IMR-90 (cell line): ENCODE measurements at regions not wholly inside any gene's neighbourhood (a gene's known extent, or its start where the extent isn't known, plus 50 kb on each side); places are given as distances from the start of the nearest gene placed in this dataset.

Experiments
- ATAC-seq: fragments of 200-7000 bp; cut with Tn5 transposase; 2 replicates; pipeline ENCODE4 v1.9.1; 2020; ENCODE audit warnings: low read depth, mild to moderate bottlenecking, moderate library complexity
- BruUV-seq: library from RNA; stranded (reverse); fragments of 400-500 nt; replicated peaks from 2 replicates; lab custom pipeline; 2021; lab: Mats Ljungman, UMichigan
- CTCF ChIA-PET: fragments of 300-600 bp; formaldehyde crosslinking; extraction: SDS; loops from one replicate; lab custom pipeline; 2021; ENCODE audit warnings: antibody characterized with exemption; lab: Yijun Ruan, JAX
- POLR2A ChIA-PET: fragments of 300-600 bp; sonication (Branson Sonifier 250); formaldehyde crosslinking; loops from one replicate; lab custom pipeline; 2022; ENCODE audit warnings: antibody characterized with exemption; ENCODE audit not compliant: unreplicated experiment; lab: Charles Lee
- DNase-seq: peaks from one replicate; pipeline ENCODE4 v3.0.0; 2013
- H2AFZ ChIP-seq: replicated peaks from 2 replicates; pipeline ENCODE3; 2013; ENCODE audit warnings: low read length, mild to moderate bottlenecking; ENCODE audit not compliant: poor library complexity
- H2AK5ac ChIP-seq: 2 replicates; pipeline ENCODE4 v1.6.1; 2013; ENCODE audit warnings: low read depth, low read length, inconsistent platforms
- H2AK9ac ChIP-seq: replicated peaks from 2 replicates; pipeline ENCODE3; 2013; ENCODE audit warnings: mild to moderate bottlenecking, low read depth, low read length, moderate library complexity; ENCODE audit not compliant: poor library complexity
- H2BK120ac ChIP-seq: 2 replicates; pipeline ENCODE4 v1.6.1; 2013; ENCODE audit warnings: low read depth, low read length, inconsistent platforms
- H2BK15ac ChIP-seq: 3 replicates; pipeline ENCODE4 v1.6.1; 2013; ENCODE audit warnings: low read depth, low read length, inconsistent platforms
- H2BK20ac ChIP-seq: 2 replicates; pipeline ENCODE4 v1.6.1; 2013; ENCODE audit warnings: low read depth, mild to moderate bottlenecking, inconsistent platforms, low read length, moderate library complexity
- H2BK5ac ChIP-seq: 2 replicates; pipeline ENCODE4 v1.6.1; 2013; ENCODE audit warnings: mild to moderate bottlenecking, low read depth, low read length, inconsistent platforms; ENCODE audit not compliant: poor library complexity, severe bottlenecking
- H3K14ac ChIP-seq: replicated peaks from 2 replicates; pipeline ENCODE4 v1.6.1; 2013; ENCODE audit warnings: low read depth, low read length, inconsistent platforms
- H3K18ac ChIP-seq: 2 replicates; pipeline ENCODE4 v1.6.1; 2013; ENCODE audit warnings: low read depth, low read length, control low read depth
- H3K23ac ChIP-seq: 2 replicates; pipeline ENCODE4 v1.6.1; 2013; ENCODE audit warnings: low read depth, low read length, inconsistent platforms
- H3K27ac ChIP-seq: 2 replicates; pipeline ENCODE4 v1.5.1; 2013; ENCODE audit warnings: mild to moderate bottlenecking, control low read depth, low read length; ENCODE audit not compliant: insufficient read depth
- H3K27me3 ChIP-seq: 2 replicates; pipeline ENCODE4 v1.6.1; 2013; ENCODE audit warnings: low read length; ENCODE audit not compliant: control insufficient read depth, insufficient read depth
- H3K36me3 ChIP-seq: 2 replicates; pipeline ENCODE4 v1.6.1; 2013; ENCODE audit warnings: low read length, mixed read lengths; ENCODE audit not compliant: control insufficient read depth, insufficient read depth
- H3K4ac ChIP-seq: 2 replicates; pipeline ENCODE4 v1.6.1; 2013; ENCODE audit warnings: low read depth, low read length, inconsistent platforms
- H3K4me1 ChIP-seq: 2 replicates; pipeline ENCODE4 v1.6.1; 2013; ENCODE audit warnings: low read length, mixed read lengths; ENCODE audit not compliant: control insufficient read depth, insufficient read depth
- H3K4me2 ChIP-seq: 2 replicates; pipeline ENCODE4 v1.6.1; 2013; ENCODE audit warnings: low read depth, mild to moderate bottlenecking, control low read depth, low read length, moderate library complexity
- H3K4me3 ChIP-seq: 2 replicates; pipeline ENCODE4 v1.5.1; 2013; ENCODE audit warnings: low read depth, mild to moderate bottlenecking, control low read depth, low read length, moderate library complexity; ENCODE audit not compliant: insufficient read depth
- H3K56ac ChIP-seq: 2 replicates; pipeline ENCODE4 v1.6.1; 2013; ENCODE audit warnings: low read length, inconsistent platforms; ENCODE audit not compliant: insufficient read depth; ENCODE audit errors: extremely low read depth
- H3K79me1 ChIP-seq, 2 experiments: 2 replicates each; pipeline ENCODE4 v1.6.1; 2013; ENCODE audit warnings: low read length in 2 of 2, inconsistent platforms in 1 of 2, low read depth in 1 of 2
- H3K9ac ChIP-seq: 2 replicates; pipeline ENCODE4 v1.6.1; 2013; ENCODE audit warnings: low read depth, low read length, control low read depth
- H3K9me1 ChIP-seq: 2 replicates; pipeline ENCODE4 v1.6.1; 2013; ENCODE audit warnings: low read length, inconsistent platforms; ENCODE audit not compliant: insufficient read depth
- H3K9me3 ChIP-seq: 2 replicates; pipeline ENCODE4 v1.6.1; 2013; ENCODE audit warnings: low read length; ENCODE audit not compliant: control insufficient read depth, insufficient read depth
- H4K20me1 ChIP-seq: 2 replicates; pipeline ENCODE4 v1.6.1; 2013; ENCODE audit warnings: low read length, inconsistent platforms; ENCODE audit not compliant: insufficient read depth
- H4K5ac ChIP-seq: 2 replicates; pipeline ENCODE4 v1.6.1; 2013; ENCODE audit warnings: mild to moderate bottlenecking, low read depth, low read length, control low read depth
- H4K8ac ChIP-seq, 2 experiments: 2 replicates each; pipeline ENCODE4 v1.6.1; 2013; ENCODE audit warnings: low read depth in 2 of 2, low read length in 2 of 2, control low read depth in 1 of 2, inconsistent platforms in 1 of 2
- H4K91ac ChIP-seq: 2 replicates; pipeline ENCODE4 v1.6.1; 2013; ENCODE audit warnings: low read depth, low read length, inconsistent platforms; ENCODE audit not compliant: insufficient read depth
- CEBPB ChIP-seq: IDR thresholded peaks from 2 replicates; pipeline ENCODE4 v1.6.1; 2012; ENCODE audit warnings: low read depth, low read length, improper control_type of control experiment
- NFE2L2 ChIP-seq: fragments of 150-350 bp; IDR thresholded peaks from 2 replicates; pipeline ENCODE4 v1.6.1; 2016; ENCODE audit warnings: low read depth, mild to moderate bottlenecking, low read length
- WGBS, 2 experiments: methylation state at CpG; one replicate each; pipeline versions ENCODE4 v1.1.5 to v1.1.7; 2013; ENCODE audit warnings: missing lambda C conversion rate in 2 of 2; ENCODE audit not compliant: insufficient read length in 1 of 2; ENCODE audit errors: extremely low coverage in 2 of 2; 5-methylcytosine and 5-hydroxymethylcytosine counted together
- dilution Hi-C: fragments of 300-500 bp; cut with HindIII; formaldehyde crosslinking; loops from one replicate; pipeline ENCODE4 v1.14.3; 2018; ENCODE audit warnings: low sequenced_read_pairs; ENCODE audit not compliant: unreplicated experiment
- in situ Hi-C: fragments of 300-500 bp; cut with MboI; formaldehyde crosslinking; loops from 3 replicates; pipeline ENCODE4 v1.14.3; 2019; ENCODE audit warnings: low sequenced_read_pairs, inconsistent platforms, mixed read lengths
- intact Hi-C: fragments of 100-400 bp; cut with micrococcal nuclease; formaldehyde crosslinking; loops from 2 replicates; pipeline ENCODE4 v1.10.0; 2022
- TF ChIP-seq, protein P1 (sequence below): fragments of 150-350 bp; IDR thresholded peaks from 2 replicates; pipeline ENCODE4 v1.6.1; 2016; ENCODE audit warnings: low read depth, mild to moderate bottlenecking, low read length, moderate library complexity, borderline replicate concordance

DNA sequence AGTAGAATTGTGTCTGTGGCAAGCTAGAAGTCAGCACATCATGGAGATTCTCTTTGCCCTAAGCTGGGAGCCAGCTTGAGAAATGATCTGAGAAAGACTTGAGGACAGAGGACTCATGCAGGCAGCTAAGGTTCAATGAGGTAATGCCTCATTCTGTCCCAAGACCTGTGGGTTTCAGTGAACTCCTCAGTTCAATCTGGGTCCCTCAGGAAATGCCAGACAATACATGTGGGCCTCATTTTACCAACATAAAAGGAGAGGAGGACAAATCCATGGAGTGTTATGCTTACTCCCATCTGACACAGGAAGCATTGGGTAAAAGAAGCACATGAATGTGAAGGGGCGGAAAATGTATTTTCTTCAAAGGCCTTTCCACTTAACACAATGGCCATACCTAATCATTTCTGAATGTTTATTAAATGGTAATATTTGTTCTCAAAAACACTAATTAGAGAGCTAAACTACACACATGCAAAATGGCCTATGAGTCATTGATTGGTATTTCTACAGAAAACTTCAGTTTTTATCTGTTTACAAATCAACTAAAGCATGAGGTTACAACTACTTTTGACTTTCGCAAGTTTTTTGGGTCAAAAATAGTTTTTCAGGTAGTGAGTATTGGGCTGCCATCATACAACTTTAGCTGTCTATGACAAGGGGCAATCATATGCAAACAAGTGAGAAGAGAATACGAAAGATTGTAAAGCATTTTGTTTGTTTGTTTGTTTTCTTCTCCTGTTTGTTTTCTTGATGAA, 205.3 kb downstream of the CHRM2 start:
- Histone ChIP-seq H3K4me1 (peaks cover 22% of the 10 kb centered on the region), H3K4me3 (no peak overlapping the region), H2BK120ac (peak overlapping the region; percentile 100), H3K9ac (peak overlapping the region; percentile 82), H2AK9ac (peak overlapping the region; percentile 92), H3K9me3 (no peaks in the 10 kb centered on the region), H3K79me1 (peaks cover 22 to 36% of the 10 kb centered on the region in 2 experiments; a peak in 3 of 4 replicates), H3K14ac (peak overlapping the region; percentile 96), H2BK5ac (peak overlapping the region; percentile 100), H3K36me3 (peaks cover 5% of the 10 kb centered on the region; the same call in 1 of the 2 replicates), H4K8ac (peak overlapping the region; percentile 94 to 99), H3K56ac (peak overlapping the region; percentile 99), H2AK5ac (peak overlapping the region; percentile 97), H3K4ac (peak overlapping the region; percentile 99), H3K9me1 (0 out of 2 replicates have a peak, but pooled peaks cover 4% of the 10 kb centered on the region), H3K27me3 (no peaks in the 10 kb centered on the region), H3K4me2 (peak overlapping the region; percentile 37; the same call in 1 of the 2 replicates), H2BK15ac (peak overlapping the region; percentile 92), H4K5ac (peak overlapping the region; percentile 99), H3K27ac (peak overlapping the region; percentile 98), H2BK20ac (peak overlapping the region; percentile 100), H4K91ac (peak overlapping the region; percentile 100), H2AFZ (peak overlapping the region; percentile 7), H3K18ac (peak overlapping the region; percentile 100), H3K23ac (peak overlapping the region; percentile 96), H4K20me1 (no peaks in the 10 kb centered on the region)
- peak; percentile 6; the same call in 1 of the 2 replicates for ATAC-seq
- WGBS, 2 experiments, result no CpG with 5 or more reads among the region's 3 CpGs
- intact Hi-C loops, result loop anchor here (1.0 to 5.0 kb wide), 3 partner anchors 48 to 73 kb away; no protein-coding TSS in a partner anchor
- in situ Hi-C loops, result no loop called here
- CTCF ChIA-PET, result interaction anchor here (0.9 to 1.5 kb wide), 4 partner anchors 11 to 518 kb away, joined by 3 to 6 read pairs (median 3); no protein-coding TSS in a partner anchor
- dilution Hi-C loops, result no loop called here
- TF ChIP-seq CEBPB (0 out of 2 replicates have a peak, but pooled peaks have one; percentile 9), NFE2L2 (0 out of 2 replicates have a peak, but pooled peaks have one; percentile 11)
- TF ChIP-seq, protein P1, sequence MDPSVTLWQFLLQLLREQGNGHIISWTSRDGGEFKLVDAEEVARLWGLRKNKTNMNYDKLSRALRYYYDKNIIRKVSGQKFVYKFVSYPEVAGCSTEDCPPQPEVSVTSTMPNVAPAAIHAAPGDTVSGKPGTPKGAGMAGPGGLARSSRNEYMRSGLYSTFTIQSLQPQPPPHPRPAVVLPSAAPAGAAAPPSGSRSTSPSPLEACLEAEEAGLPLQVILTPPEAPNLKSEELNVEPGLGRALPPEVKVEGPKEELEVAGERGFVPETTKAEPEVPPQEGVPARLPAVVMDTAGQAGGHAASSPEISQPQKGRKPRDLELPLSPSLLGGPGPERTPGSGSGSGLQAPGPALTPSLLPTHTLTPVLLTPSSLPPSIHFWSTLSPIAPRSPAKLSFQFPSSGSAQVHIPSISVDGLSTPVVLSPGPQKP, result no peak
- peak; percentile 74 for DNase-seq
- BruUV-seq, result no TSS peak
- POLR2A ChIA-PET, result interaction anchor here (0.8 to 1.1 kb wide), 2 partner anchors 71 to 373 kb away, joined by 3 read pairs; no protein-coding TSS in a partner anchor
